ENCODE measurements at regions not wholly inside any gene's neighbourhood (a gene's known extent, or its start where the extent isn't known, plus 50 kb on each side); places are given as distances from the start of the nearest gene placed in this dataset.

DNA sequence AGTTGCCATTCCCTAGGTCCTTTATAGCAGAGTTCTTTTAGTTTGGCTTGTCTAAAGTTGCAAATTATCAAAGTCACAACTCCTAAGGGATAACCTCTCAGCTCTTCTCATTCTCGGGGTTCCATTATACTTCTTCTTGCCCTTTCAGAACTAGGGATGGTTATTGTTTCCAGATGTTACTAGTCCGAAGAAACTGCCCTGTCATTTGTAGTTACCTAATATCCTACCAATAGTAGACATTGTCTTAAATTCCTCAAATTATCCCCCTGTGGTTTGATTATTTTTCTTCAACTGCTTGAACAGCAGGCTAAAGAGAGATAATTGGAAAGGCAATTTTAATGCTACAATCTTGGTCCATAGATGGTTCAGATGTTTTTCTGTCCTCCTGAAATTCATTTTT is 709.8 kb downstream of the KCTD16 start:
- no peaks in the 10 kb centered on the region for H3K36me3 Mint-ChIP-seq (ENCODE audit: low read depth)
- no peak for DNase-seq (ENCODE audit: low read depth, low spot score)
- TF ChIP-seq, protein P1, sequence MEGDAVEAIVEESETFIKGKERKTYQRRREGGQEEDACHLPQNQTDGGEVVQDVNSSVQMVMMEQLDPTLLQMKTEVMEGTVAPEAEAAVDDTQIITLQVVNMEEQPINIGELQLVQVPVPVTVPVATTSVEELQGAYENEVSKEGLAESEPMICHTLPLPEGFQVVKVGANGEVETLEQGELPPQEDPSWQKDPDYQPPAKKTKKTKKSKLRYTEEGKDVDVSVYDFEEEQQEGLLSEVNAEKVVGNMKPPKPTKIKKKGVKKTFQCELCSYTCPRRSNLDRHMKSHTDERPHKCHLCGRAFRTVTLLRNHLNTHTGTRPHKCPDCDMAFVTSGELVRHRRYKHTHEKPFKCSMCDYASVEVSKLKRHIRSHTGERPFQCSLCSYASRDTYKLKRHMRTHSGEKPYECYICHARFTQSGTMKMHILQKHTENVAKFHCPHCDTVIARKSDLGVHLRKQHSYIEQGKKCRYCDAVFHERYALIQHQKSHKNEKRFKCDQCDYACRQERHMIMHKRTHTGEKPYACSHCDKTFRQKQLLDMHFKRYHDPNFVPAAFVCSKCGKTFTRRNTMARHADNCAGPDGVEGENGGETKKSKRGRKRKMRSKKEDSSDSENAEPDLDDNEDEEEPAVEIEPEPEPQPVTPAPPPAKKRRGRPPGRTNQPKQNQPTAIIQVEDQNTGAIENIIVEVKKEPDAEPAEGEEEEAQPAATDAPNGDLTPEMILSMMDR (conservative IDR thresholded peaks at IDR 0.05), result no peak
- no peaks in the 10 kb centered on the region for H3K4me1 Mint-ChIP-seq
- peaks cover 2% of the 10 kb centered on the region for H3K9me3 Mint-ChIP-seq
- no peak overlapping the region for H3K27ac Mint-ChIP-seq (ENCODE audit: unreplicated experiment)
- no peaks in the 10 kb centered on the region for H3K27me3 Mint-ChIP-seq (ENCODE audit: low read depth)
- H3K4me3 Mint-ChIP-seq, result no peak overlapping the region

DNA sequence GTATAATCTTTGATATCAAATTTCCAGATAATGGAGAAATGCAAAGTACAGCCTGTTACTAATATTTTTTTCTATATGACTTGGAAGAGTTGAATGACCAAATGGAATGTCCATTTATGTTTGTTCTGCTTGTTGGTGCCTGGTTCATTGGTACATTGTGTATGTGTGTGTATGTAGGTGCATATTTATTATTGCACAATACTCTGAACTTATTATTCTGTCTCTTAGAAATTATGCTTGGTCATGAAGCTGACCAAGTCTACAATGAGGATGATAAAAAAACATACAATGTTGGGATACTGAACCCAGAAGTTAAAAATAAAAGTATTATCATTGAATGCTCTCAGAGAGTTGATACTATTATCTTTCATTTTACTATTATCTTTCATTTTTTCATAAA is 706.3 kb downstream of the KCTD16 start:
- no peaks in the 10 kb centered on the region for H3K36me3 Mint-ChIP-seq (ENCODE audit: low read depth)
- peaks cover 2% of the 10 kb centered on the region for H3K9me3 Mint-ChIP-seq
- peaks cover 5% of the 10 kb centered on the region for H3K4me1 Mint-ChIP-seq
- TF ChIP-seq, protein P1 (conservative IDR thresholded peaks at IDR 0.05), result no peak
- H3K27ac Mint-ChIP-seq (ENCODE audit: unreplicated experiment), result no peak overlapping the region
- H3K27me3 Mint-ChIP-seq (ENCODE audit: low read depth), result no peaks in the 10 kb centered on the region
- no peak overlapping the region for H3K4me3 Mint-ChIP-seq
- no peak for DNase-seq (ENCODE audit: low read depth, low spot score)

DNA sequence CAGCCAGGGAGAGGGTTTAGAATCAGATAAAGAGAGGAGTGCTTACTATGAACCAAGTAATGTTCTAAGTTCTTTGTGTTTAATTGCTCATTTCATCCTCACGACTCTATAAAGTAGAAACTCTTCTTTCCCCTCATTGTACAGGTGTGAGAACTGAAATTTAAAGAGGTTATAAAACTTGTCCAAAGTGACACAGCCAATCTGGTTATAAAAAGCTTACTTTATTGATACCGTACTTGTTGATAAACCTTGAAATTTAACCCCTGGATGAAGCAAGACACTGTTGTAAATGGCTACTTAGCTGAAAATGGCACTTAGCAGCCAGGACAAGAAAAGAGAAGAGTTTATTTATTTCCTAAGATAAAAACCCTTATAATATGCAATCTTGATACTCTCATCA is 702.4 kb downstream of the KCTD16 start:
- no peak overlapping the region for H3K27ac Mint-ChIP-seq (ENCODE audit: unreplicated experiment)

DNA sequence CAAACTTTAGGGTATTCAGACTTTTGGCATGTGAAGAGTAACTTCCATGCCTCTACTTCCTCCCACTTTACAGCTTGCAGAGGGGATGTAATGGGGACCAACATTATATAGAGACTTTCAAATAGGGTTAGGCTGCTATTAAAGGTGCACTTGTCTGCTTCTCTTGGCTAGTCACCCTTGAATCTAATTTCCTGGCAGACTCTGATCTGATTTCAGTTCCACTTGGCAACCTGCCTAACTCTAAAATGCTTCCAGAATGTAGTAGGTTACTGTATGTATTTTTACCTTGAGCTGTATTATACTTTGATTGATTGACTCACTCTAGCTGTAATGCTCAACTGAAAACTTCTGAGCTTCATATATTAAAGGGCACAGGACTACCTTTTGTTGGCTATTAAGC is 693.4 kb downstream of the KCTD16 start:
- Mint-ChIP-seq H3K36me3 (ENCODE audit: low read depth) (no peaks in the 10 kb centered on the region), H3K4me1 (no peaks in the 10 kb centered on the region), H3K9me3 (peaks cover 3% of the 10 kb centered on the region), H3K27ac (ENCODE audit: unreplicated experiment) (no peak overlapping the region), H3K4me3 (no peak overlapping the region), H3K27me3 (ENCODE audit: low read depth) (no peaks in the 10 kb centered on the region)
- no peak for DNase-seq (ENCODE audit: low read depth, low spot score)
- TF ChIP-seq, protein P1 (conservative IDR thresholded peaks at IDR 0.05), result no peak

More for the DNA sequence above, 702.4 kb downstream of the KCTD16 start:
- no peaks in the 10 kb centered on the region for H3K36me3 Mint-ChIP-seq (ENCODE audit: low read depth)
- H3K4me3 Mint-ChIP-seq, result no peak overlapping the region
- peaks cover 5% of the 10 kb centered on the region for H3K4me1 Mint-ChIP-seq
- TF ChIP-seq, protein P1 (conservative IDR thresholded peaks at IDR 0.05), result no peak
- DNase-seq (ENCODE audit: low read depth, low spot score), result no peak
- H3K27me3 Mint-ChIP-seq (ENCODE audit: low read depth), result no peaks in the 10 kb centered on the region
- H3K9me3 Mint-ChIP-seq, result peaks cover 2% of the 10 kb centered on the region

DNA sequence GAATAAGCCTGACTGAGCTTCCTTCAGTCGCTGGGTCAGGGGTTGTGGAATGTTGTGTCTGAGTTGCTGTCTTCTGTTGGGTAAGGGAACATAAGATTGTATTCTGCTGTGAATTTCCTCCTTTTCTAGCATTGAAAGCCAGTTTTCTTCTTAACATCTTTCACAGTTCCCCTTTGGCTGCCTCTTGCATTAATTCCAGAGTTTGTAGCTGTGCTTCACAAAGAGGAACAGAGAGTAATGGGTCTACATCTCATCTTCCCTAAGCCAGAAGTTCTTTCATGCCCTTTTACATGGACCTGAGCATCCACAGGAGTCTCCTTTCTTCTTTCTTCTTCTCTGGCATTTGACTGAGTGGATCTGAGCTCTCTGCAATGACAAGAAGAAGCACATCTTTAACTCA is 686.8 kb downstream of the KCTD16 start:
- Mint-ChIP-seq H3K4me1 (no peaks in the 10 kb centered on the region), H3K27ac (ENCODE audit: unreplicated experiment) (no peak overlapping the region), H3K36me3 (ENCODE audit: low read depth) (no peaks in the 10 kb centered on the region), H3K27me3 (ENCODE audit: low read depth) (no peaks in the 10 kb centered on the region), H3K4me3 (no peak overlapping the region), H3K9me3 (peaks cover 2% of the 10 kb centered on the region)
- DNase-seq (ENCODE audit: low read depth, low spot score), result no peak
- TF ChIP-seq, protein P1 (conservative IDR thresholded peaks at IDR 0.05), result no peak

DNA sequence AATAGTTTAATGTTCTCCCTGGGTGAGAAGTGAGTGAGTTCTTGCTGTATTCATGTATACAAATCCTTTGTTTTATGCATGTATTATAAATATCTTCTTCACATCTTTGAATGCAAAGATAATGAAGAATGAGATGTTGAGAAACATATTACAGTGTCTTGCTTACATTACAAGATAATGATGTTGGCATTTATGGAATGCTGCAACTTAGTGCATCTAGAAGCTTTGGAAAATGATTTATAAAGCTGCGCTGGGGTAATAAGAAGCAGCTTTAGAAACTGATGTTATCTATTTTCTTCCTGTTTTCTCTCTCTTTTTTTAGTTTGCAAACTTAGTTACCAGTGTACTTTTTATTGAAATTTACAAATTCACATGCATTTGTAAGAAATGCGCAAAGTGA is 673.4 kb downstream of the KCTD16 start:
- Mint-ChIP-seq H3K36me3 (ENCODE audit: low read depth) (no peaks in the 10 kb centered on the region), H3K4me3 (no peak overlapping the region), H3K4me1 (no peaks in the 10 kb centered on the region), H3K27ac (ENCODE audit: unreplicated experiment) (no peak overlapping the region), H3K9me3 (no peaks in the 10 kb centered on the region), H3K27me3 (ENCODE audit: low read depth) (no peaks in the 10 kb centered on the region)
- DNase-seq (ENCODE audit: low read depth, low spot score), result no peak
- TF ChIP-seq, protein P1 (conservative IDR thresholded peaks at IDR 0.05), result no peak
